ENCODE measurements at regions not wholly inside any gene's neighbourhood (a gene's known extent, or its start where the extent isn't known, plus 50 kb on each side); places are given as distances from the start of the nearest gene placed in this dataset.

DNA sequence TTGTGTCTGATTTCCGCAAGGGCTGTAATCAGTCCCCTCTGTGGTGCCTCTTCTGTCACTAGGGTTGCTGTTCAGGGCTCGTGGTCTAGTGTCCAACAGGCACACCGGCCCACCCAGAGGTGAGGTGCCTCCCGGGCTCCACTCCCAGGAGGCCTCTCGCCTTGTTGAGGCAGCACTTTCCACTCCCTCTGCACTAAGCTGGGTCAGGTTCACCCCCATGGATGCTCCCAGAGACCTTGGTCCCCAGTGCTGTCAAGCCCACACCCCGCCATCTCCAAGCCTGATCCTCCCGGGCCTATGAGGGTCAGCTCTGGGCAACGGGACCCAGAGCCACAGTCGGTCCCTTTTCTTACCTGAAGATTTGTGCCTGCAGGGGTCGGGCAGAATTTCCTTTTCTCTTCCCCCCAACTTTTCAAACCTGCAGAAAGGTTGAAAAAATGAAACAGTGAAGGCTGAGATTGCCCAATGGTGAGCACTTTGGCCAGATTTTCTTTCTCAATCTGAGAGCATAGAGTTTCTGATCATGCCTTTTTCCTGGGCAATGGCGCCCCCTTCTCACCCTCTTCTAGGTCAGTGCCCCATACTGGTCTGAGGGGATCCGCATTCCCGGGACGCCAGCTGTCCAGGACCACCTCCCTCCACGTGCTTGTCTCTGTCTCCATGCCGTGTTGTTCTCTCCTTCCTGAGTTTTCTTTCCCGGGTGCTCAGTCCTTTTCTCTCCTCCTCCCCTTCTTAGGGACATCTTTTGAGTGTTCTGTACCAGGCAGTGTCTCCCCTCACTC lies 148.0 kb downstream of the ASB1 start:
- no peak overlapping the region for H3K4me3 ChIP-seq (replicated peaks; ENCODE audit: low read depth, low read length)
- no peaks in the 10 kb centered on the region for H3K36me3 ChIP-seq (ENCODE audit: control insufficient read depth, insufficient read depth, low read length)
- TF ChIP-seq, protein P1, sequence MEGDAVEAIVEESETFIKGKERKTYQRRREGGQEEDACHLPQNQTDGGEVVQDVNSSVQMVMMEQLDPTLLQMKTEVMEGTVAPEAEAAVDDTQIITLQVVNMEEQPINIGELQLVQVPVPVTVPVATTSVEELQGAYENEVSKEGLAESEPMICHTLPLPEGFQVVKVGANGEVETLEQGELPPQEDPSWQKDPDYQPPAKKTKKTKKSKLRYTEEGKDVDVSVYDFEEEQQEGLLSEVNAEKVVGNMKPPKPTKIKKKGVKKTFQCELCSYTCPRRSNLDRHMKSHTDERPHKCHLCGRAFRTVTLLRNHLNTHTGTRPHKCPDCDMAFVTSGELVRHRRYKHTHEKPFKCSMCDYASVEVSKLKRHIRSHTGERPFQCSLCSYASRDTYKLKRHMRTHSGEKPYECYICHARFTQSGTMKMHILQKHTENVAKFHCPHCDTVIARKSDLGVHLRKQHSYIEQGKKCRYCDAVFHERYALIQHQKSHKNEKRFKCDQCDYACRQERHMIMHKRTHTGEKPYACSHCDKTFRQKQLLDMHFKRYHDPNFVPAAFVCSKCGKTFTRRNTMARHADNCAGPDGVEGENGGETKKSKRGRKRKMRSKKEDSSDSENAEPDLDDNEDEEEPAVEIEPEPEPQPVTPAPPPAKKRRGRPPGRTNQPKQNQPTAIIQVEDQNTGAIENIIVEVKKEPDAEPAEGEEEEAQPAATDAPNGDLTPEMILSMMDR (IDR thresholded peaks at IDR 0.05; ENCODE audit: insufficient read depth, low read length, poor library complexity, severe bottlenecking): no peak
- peaks cover 1% of the 10 kb centered on the region; the same call in 1 of the 2 replicates for H3K27me3 ChIP-seq (replicated peaks; ENCODE audit: control insufficient read depth, insufficient read depth, low read length)
- no peak for DNase-seq (ENCODE audit: extremely low read depth, insufficient read length)

DNA sequence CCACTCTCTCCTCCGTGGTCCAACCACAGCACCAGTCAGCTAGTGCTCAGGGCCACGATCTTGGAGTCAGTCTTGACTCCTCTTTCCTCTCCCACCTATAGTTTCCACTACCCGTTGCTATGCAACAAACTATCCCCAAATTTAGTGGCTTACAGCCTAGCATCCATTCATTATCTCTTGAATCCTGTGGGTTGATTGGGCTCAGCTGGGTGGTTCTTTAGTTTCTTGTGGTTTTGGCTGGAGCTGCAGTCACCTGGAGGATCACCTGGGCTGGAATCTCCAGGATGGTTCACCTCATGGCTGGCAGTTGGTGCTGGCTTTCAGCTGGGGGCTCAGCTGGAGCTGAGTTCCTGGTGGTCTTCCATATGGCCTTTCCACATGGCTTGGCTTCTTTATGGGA lies 149.9 kb downstream of the ASB1 start:
- TF ChIP-seq, protein P1 (IDR thresholded peaks at IDR 0.05; ENCODE audit: insufficient read depth, low read length, poor library complexity, severe bottlenecking): no peak
- no peaks in the 10 kb centered on the region; the same call in 1 of the 2 replicates for H3K27me3 ChIP-seq (replicated peaks; ENCODE audit: control insufficient read depth, insufficient read depth, low read length)
- H3K36me3 ChIP-seq (ENCODE audit: control insufficient read depth, insufficient read depth, low read length): no peaks in the 10 kb centered on the region
- no peak overlapping the region for H3K4me3 ChIP-seq (replicated peaks; ENCODE audit: low read depth, low read length)
- DNase-seq (ENCODE audit: extremely low read depth, insufficient read length): no peak

DNA sequence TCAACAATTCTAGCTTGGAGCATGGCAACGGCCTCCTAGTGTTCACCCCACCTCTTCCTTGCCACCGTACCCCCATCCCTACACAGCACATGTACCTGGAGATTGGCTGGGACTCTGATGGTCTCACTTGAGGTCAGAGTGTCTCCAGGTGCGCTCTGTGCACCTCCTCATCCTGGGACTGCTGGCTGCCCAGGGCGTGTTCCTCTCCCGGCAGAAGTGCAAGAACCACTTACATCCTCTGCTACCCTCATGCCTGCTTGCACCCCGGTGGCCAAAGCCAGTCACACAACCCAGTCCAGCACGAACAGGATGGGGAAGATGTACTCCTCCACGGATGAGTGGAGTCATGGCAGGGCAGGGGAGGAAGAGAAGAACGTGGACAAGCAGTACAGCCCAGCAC lies 151.5 kb downstream of the ASB1 start:
- DNase-seq (ENCODE audit: extremely low read depth, insufficient read length): no peak
- no peak overlapping the region for H3K4me3 ChIP-seq (replicated peaks; ENCODE audit: low read depth, low read length)
- H3K36me3 ChIP-seq (ENCODE audit: control insufficient read depth, insufficient read depth, low read length): no peaks in the 10 kb centered on the region
- H3K27me3 ChIP-seq (replicated peaks; ENCODE audit: control insufficient read depth, insufficient read depth, low read length): no peaks in the 10 kb centered on the region; the same call in 1 of the 2 replicates
- TF ChIP-seq, protein P1 (IDR thresholded peaks at IDR 0.05; ENCODE audit: insufficient read depth, low read length, poor library complexity, severe bottlenecking): no peak

DNA sequence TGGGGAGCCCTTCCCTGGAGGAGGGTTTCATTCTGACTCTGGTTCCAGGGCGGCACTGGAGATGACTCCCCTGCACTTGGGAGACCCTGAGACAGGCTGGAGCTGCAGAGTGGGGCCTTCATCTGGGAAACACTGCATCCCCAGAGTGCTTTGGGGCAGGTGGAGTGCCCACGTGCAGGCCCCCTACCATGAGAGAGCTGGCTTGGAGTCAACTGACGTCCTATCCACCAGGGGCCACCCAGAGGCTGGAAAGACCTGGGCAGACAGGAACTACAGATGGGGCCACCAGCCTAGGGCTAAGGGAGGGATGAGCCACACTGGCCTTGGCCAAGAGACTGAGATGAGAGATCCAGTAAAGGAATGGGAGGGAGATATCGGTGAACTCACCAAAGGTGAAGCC lies 153.8 kb downstream of the ASB1 start:
- DNase-seq (ENCODE audit: extremely low read depth, insufficient read length): no peak
- TF ChIP-seq, protein P1 (IDR thresholded peaks at IDR 0.05; ENCODE audit: insufficient read depth, low read length, poor library complexity, severe bottlenecking): no peak
- H3K36me3 ChIP-seq (ENCODE audit: control insufficient read depth, insufficient read depth, low read length): no peaks in the 10 kb centered on the region
- H3K27me3 ChIP-seq (replicated peaks; ENCODE audit: control insufficient read depth, insufficient read depth, low read length): no peaks in the 10 kb centered on the region; the same call in 1 of the 2 replicates
- H3K4me3 ChIP-seq (replicated peaks; ENCODE audit: low read depth, low read length): no peak overlapping the region

DNA sequence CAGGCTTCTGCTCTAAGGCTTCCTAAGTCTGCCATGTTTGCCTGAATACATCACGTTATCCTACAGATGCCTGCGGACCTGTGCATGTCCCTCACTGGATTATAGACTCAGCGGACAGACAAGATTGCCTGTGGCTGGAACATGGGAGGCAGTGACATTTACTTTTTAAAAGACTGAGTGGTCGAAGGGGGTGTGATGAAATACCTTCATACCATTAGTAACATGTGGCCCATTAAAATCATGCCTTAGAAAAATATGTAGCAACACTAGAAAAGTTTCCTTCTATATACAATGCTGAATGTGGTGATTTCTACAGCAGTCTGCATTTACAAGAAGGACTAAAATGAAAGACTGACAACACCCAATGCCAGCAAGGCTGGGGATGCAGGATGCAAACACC lies 154.4 kb downstream of the ASB1 start:
- H3K4me3 ChIP-seq (replicated peaks; ENCODE audit: low read depth, low read length): no peak overlapping the region

More for the DNA sequence above, 154.4 kb downstream of the ASB1 start:
- TF ChIP-seq, protein P1 (IDR thresholded peaks at IDR 0.05; ENCODE audit: insufficient read depth, low read length, poor library complexity, severe bottlenecking): no peak
- Histone ChIP-seq H3K27me3 (replicated peaks; ENCODE audit: control insufficient read depth, insufficient read depth, low read length) (no peaks in the 10 kb centered on the region; the same call in 1 of the 2 replicates), H3K36me3 (ENCODE audit: control insufficient read depth, insufficient read depth, low read length) (no peaks in the 10 kb centered on the region)
- no peak for DNase-seq (ENCODE audit: extremely low read depth, insufficient read length)

Data from GM06990 (cell line).